ENCODE measurements at regions not wholly inside any gene's neighbourhood (a gene's known extent, or its start where the extent isn't known, plus 50 kb on each side); places are given as distances from the start of the nearest gene placed in this dataset.

DNA sequence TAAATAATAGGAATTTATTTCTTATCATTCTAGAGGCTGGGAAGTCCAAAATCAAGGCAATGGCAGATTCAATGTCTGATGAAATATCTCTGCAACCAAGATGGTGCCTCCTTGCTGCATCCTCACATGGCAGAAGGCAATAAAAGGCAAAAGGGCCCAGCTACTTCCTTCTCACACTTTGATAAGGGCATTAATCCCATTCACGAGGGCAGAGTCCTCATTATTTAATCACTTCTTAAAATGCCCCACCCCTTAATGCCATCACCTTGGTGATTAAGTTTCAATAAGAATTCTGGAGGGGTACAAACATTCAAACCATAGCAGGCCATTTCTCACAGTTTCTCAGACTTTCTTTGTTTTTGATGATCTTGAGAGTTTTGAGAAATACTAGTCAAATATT, 145.8 kb upstream of the TSHZ2 start:
- no peak overlapping the region for H3K4me3 ChIP-seq (ENCODE audit: low read depth, low read length)
- DNase-seq (ENCODE audit: low read depth) = no peak

DNA sequence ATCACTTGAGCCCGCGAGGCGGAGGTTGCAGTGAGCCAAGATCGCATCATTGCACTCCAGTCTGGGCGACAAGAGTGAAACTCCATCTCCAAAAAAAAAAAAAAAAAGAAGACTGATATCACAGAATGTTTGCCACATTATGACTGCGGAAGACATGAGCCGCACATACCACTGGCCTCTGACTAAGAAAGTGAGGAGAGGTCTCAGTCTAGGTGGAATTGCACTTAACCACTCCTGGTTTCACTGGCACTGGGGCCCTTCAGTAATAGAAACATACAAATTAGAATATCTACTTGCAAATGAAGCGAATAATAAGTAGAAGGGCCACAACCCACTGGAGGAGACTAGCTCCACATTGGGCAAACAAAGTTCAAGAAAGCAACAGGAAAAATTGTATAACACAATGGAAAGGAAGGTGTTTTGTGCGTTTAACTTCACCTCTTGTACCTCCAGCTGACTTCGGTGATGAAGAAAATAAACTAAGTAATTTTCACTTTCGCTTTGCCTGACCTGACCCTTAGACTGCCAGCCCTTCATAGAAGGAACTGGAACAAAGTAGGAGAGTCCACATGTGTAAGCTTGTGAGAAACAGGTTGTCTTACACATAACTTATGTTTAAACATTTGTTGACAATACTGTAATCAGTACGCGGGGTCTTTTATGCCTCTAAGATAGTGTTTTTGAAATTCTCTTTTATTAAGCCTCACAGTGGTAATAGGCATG, 147.5 kb upstream of the TSHZ2 start:
- DNase-seq (ENCODE audit: low read depth) = no peak
- H3K4me3 ChIP-seq (ENCODE audit: low read depth, low read length) = no peak overlapping the region

DNA sequence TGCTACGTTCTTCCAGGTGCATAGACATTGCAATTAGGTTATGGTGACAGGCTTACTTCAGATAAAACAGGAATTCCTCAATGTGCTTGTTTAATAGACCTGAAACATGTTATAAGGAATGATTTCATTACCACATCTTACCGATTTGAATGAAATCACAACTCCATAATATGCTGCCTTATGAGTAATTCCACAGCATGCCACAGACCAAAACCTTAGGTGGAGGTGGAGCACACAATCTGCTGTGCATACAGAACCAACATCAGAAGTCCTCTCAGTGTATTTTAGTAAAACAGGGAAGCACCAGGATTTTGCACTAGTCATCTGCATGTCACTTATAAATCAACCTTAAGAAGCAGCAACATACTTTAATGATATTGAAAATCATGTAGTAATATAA, 148.9 kb upstream of the TSHZ2 start:
- H3K4me3 ChIP-seq (ENCODE audit: low read depth, low read length) = no peak overlapping the region
- no peak for DNase-seq (ENCODE audit: low read depth)

- DNase-seq (ENCODE audit: low read depth) = no peak
- no peak overlapping the region for H3K4me3 ChIP-seq (ENCODE audit: low read depth, low read length)
Measured at GRCh38 chr20:52820641-52821292, 151.4 kb upstream of the TSHZ2 start.

GRCh38 chr20:52818491-52818890, 153.7 kb upstream of the TSHZ2 start:
- H3K4me3 ChIP-seq (ENCODE audit: low read depth, low read length) = no peak overlapping the region
- DNase-seq (ENCODE audit: low read depth) = no peak

DNA sequence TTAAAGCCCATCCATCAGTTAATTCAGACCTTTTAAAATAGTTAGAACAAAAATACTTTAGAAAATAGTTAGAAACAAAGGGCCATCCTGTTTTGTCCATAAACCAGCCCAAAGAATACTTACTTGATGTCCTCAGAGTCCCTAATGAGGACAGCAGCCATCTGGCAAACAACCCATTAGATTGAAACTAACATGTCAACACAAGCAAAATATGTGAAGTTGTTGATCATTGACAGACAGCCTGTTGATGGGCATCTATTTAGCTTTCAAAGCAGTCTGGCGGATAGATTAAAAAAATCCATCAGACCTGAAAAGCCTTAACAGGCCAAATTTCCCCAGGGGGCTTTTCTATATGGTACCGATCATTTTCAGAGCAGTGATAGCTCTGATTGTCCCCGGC, 154.2 kb upstream of the TSHZ2 start:
- no peak overlapping the region for H3K4me3 ChIP-seq (ENCODE audit: low read depth, low read length)
- DNase-seq (ENCODE audit: low read depth) = no peak

DNA sequence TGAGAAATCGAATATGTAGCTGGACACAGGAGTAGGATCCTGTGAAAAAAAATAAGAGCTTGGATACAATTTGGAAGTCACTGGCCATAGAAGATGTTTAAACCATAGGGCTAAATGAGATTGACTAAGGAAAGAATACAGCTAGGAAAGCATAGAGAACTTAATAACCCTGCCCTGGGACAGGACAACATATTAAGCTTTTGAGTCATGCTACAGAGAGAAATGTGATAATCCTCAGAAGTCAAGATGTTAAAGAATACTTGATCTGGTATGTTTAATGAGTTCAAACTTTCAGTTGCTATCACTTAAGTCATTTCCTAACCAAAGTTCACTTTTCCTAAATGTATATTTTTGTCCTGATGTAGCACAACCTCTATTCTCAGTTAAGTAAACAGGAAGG, 154.6 kb upstream of the TSHZ2 start:
- no peak for DNase-seq (ENCODE audit: low read depth)

GRCh38 chr20:52814371-52814770, 157.8 kb upstream of the TSHZ2 start:
- H3K4me3 ChIP-seq (ENCODE audit: low read depth, low read length) = no peak overlapping the region
- DNase-seq (ENCODE audit: low read depth) = no peak

More for the DNA sequence above, 154.6 kb upstream of the TSHZ2 start:
- no peak overlapping the region for H3K4me3 ChIP-seq (ENCODE audit: low read depth, low read length)

GRCh38 chr20:52812231-52812847, 159.8 kb upstream of the TSHZ2 start:
- DNase-seq (ENCODE audit: low read depth) = no peak
- H3K4me3 ChIP-seq (ENCODE audit: low read depth, low read length) = no peak overlapping the region

DNA sequence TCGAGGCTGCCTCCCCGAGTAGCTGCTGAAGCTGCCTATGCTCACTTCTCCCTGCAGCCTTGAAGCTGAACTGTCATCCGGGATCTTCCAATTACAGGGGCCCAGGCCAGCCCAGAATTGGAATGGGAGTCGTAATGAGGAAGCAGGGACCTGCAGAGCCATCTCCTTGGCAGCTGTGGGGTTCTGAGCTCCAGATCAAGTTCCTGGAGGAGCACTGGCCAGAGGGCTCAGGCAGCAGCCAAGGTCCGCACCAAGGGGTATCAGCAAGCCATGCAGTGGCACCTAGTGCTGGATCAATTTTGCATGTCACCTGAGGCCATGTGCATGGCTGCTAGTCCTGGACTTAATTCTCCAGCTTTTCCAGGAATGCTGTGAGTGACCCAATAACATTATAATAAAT, 163.2 kb upstream of the TSHZ2 start:
- no peak for DNase-seq (ENCODE audit: low read depth)
- no peak overlapping the region for H3K4me3 ChIP-seq (ENCODE audit: low read depth, low read length)

- DNase-seq (ENCODE audit: low read depth) = no peak
- H3K4me3 ChIP-seq (ENCODE audit: low read depth, low read length) = no peak overlapping the region
Measured at GRCh38 chr20:52806918-52807317, 165.2 kb upstream of the TSHZ2 start.

GRCh38 chr20:52805843-52806242, 166.3 kb upstream of the TSHZ2 start:
- H3K4me3 ChIP-seq (ENCODE audit: low read depth, low read length) = no peak overlapping the region
- DNase-seq (ENCODE audit: low read depth) = no peak

DNA sequence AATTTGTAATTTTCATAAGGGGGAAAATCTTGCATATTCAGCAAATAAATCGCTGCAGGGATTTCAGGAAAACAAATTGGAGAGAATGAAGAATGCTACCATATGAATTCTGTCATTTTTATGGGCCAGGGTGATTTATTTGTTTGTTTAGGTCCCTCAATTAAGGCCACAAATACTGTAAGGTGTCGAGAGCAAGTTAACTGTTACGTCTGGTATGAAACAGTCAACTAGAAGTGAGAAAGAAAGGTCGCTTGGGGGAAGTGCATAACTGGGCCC, 166.9 kb upstream of the TSHZ2 start:
- DNase-seq (ENCODE audit: low read depth) = no peak

GRCh38 chr20:52804497-52805295, 167.5 kb upstream of the TSHZ2 start:
- DNase-seq (ENCODE audit: low read depth) = no peak
- no peak overlapping the region for H3K4me3 ChIP-seq (ENCODE audit: low read depth, low read length)

More for the DNA sequence above, 166.9 kb upstream of the TSHZ2 start:
- no peak overlapping the region for H3K4me3 ChIP-seq (ENCODE audit: low read depth, low read length)

DNA sequence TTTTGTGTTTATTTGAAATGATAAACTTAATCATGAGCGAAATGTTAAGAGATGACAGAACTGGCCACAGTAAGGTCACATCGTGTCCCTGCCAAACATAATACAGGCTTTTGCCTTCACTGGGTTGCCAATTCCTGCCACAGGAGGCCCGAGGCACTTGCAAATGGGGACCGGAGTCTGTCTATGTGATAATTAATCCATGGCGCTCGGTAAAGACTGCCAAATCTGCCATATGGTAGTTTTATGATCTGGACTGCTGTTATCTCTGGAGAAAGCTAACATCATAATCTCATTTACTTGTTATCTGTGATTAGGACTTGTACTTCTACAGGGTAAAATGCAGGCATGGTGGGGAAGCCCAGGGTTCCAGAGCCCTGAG, 170.5 kb upstream of the TSHZ2 start:
- no peak overlapping the region for H3K4me3 ChIP-seq (ENCODE audit: low read depth, low read length)
- no peak for DNase-seq (ENCODE audit: low read depth)

GRCh38 chr20:52800734-52801627, 171.2 kb upstream of the TSHZ2 start:
- H3K4me3 ChIP-seq (ENCODE audit: low read depth, low read length) = no peak overlapping the region
- no peak for DNase-seq (ENCODE audit: low read depth)

DNA sequence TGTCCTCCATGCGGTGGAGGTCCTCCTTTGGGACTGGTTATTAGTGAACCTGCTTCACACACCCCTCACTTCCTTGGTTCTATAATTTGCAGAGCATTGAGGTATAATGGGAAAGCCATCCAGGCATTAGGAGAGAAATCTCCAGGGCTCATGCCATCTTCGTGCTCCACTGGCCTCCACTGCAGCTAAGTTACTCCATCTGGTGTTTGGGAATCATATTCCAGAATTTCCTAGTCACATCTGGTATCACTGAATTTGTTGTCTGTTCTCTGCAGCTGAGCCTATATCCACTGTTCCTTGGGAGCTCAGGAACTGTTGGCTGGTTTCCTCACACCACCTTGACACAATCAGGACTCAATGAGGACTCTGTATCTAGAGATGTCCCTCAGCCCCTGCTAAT, 173.0 kb upstream of the TSHZ2 start:
- no peak overlapping the region for H3K4me3 ChIP-seq (ENCODE audit: low read depth, low read length)
- DNase-seq (ENCODE audit: low read depth) = no peak

DNA sequence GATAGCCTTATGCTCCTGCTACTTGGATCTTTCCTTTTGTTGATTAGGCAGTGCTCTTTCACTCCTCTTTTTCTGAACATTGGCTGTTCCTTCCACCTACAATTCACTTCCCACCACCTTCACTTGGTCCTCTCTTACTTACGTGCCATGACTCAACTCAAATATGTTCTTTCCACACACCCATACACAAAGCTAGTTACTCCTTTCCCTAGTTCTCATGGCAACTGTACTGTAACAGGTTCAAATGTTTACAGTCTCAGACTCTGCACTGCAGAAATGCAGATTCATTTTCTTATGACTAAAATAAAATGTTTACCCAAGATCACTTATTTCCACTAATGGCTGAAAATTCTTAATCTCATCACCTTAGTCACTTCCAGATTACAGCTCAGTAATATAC, 174.0 kb upstream of the TSHZ2 start:
- H3K4me3 ChIP-seq (ENCODE audit: low read depth, low read length) = no peak overlapping the region
- DNase-seq (ENCODE audit: low read depth) = no peak

DNA sequence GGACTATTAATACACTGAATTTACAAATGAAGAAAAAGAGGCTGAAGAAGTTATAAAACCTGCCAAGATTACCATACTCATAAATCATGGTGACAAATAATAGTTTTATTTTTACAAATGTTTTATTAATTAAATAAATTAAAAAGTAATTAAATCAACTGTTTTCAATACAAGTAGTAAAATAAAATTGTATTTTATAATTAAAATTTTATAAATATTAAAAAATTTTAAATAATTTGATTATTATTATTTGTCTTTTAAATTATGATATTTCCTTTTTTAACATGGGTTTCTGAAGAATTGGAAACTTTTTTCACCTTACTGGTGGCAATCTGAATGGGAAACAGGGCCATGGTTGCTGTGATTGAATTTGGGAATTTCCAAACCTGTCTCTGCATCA, 177.3 kb upstream of the TSHZ2 start:
- no peak overlapping the region for H3K4me3 ChIP-seq (ENCODE audit: low read depth, low read length)

More for the DNA sequence above, 177.3 kb upstream of the TSHZ2 start:
- DNase-seq (ENCODE audit: low read depth) = no peak

All from skeletal muscle cell (primary cell).